Testis (tissue), 2 donors: ENCODE measurements at regions not wholly inside any gene's neighbourhood (a gene's known extent, or its start where the extent isn't known, plus 50 kb on each side); places are given as distances from the start of the nearest gene placed in this dataset.

Source experiments
- POLR2A ChIP-seq: fragments of 450-650 bp; IDR thresholded peaks from one replicate; pipeline ENCODE4 v1.6.1; 2017; ENCODE audit warnings: antibody characterized with exemption, mild to moderate bottlenecking, moderate library complexity
- TF ChIP-seq, protein P1 (sequence below), 3 experiments: fragments of 450-650 bp in 2 of 3; fragments of 200-600 bp in 1 of 3; sonication (generic) in 1 of 3; IDR thresholded peaks; one replicate each; pipeline ENCODE4 v1.5.1; 2016 to 2019; ENCODE audit warnings: antibody characterized with exemption in 3 of 3, mild to moderate bottlenecking in 2 of 3, moderate library complexity in 1 of 3

DNA sequence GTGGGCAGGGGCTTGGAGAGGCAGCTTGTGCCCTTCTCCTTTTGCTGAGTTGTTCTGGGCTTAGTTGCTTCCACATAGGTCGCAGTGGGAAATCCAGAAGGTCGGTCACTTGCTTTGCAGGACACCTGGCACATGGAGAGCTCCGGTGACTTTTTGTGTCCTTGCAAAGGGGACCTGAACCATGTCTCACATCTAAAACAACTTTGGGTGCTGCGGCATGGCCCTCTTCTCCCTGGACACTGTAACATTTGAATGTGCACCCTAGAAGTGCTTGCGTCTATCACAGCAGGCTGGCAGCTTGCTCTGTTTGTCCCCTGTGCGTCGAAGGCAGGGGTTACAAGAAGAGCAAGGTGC lies 189.9 kb upstream of the TWIST2 start:
- TF ChIP-seq, protein P1, sequence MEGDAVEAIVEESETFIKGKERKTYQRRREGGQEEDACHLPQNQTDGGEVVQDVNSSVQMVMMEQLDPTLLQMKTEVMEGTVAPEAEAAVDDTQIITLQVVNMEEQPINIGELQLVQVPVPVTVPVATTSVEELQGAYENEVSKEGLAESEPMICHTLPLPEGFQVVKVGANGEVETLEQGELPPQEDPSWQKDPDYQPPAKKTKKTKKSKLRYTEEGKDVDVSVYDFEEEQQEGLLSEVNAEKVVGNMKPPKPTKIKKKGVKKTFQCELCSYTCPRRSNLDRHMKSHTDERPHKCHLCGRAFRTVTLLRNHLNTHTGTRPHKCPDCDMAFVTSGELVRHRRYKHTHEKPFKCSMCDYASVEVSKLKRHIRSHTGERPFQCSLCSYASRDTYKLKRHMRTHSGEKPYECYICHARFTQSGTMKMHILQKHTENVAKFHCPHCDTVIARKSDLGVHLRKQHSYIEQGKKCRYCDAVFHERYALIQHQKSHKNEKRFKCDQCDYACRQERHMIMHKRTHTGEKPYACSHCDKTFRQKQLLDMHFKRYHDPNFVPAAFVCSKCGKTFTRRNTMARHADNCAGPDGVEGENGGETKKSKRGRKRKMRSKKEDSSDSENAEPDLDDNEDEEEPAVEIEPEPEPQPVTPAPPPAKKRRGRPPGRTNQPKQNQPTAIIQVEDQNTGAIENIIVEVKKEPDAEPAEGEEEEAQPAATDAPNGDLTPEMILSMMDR (IDR thresholded peaks at IDR 0.05): no peak
- no peak for TF ChIP-seq POLR2A
